ENCODE measurements at regions not wholly inside any gene's neighbourhood (a gene's known extent, or its start where the extent isn't known, plus 50 kb on each side); places are given as distances from the start of the nearest gene placed in this dataset.

DNA sequence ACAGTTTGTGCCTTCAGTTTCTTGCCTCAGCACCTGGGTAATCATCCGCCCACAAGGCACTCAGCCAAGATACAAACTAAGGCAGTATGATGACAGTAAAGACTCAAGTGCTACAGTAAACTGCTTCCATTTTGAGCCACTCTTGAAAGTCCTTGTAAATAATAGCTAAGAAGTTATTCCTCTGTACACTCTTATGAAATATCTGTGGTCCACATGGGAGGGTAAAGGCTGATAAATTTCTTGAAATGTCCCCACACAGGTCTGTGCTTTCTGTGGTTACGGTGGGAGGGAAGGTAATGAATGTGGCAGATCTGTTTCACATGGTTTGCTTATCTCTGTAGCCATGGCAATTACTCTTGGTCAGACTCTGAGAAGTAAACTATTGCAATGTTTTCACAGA is 551.0 kb upstream of the ZWINT start:
- H3K27ac ChIP-seq = no peak overlapping the region
- no peak for TF ChIP-seq ZFX (IDR thresholded peaks at IDR 0.05)
- TF ChIP-seq, protein P1, sequence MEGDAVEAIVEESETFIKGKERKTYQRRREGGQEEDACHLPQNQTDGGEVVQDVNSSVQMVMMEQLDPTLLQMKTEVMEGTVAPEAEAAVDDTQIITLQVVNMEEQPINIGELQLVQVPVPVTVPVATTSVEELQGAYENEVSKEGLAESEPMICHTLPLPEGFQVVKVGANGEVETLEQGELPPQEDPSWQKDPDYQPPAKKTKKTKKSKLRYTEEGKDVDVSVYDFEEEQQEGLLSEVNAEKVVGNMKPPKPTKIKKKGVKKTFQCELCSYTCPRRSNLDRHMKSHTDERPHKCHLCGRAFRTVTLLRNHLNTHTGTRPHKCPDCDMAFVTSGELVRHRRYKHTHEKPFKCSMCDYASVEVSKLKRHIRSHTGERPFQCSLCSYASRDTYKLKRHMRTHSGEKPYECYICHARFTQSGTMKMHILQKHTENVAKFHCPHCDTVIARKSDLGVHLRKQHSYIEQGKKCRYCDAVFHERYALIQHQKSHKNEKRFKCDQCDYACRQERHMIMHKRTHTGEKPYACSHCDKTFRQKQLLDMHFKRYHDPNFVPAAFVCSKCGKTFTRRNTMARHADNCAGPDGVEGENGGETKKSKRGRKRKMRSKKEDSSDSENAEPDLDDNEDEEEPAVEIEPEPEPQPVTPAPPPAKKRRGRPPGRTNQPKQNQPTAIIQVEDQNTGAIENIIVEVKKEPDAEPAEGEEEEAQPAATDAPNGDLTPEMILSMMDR (conservative IDR thresholded peaks at IDR 0.05) = no peak

DNA sequence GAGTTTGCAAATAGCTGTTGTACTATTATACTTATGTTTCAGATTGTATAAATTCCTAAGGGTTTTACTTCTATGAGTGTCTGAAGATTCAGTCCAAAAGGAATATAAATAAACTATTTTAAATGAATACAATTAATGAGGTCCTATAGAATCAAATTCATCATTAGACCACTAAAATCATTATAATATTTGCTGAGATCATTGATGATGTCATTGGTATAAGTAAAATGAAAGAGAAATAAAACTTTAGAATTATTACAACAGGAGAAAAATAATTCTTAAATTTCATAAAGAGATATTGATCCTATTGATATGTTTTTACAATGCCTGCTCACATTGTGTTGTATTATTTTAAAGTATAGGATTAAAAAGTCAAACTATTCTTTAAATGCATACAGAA is 544.0 kb upstream of the ZWINT start:
- no peak overlapping the region for H3K27ac ChIP-seq
- TF ChIP-seq ZFX (IDR thresholded peaks at IDR 0.05) = no peak
- TF ChIP-seq, protein P1 (conservative IDR thresholded peaks at IDR 0.05) = no peak

DNA sequence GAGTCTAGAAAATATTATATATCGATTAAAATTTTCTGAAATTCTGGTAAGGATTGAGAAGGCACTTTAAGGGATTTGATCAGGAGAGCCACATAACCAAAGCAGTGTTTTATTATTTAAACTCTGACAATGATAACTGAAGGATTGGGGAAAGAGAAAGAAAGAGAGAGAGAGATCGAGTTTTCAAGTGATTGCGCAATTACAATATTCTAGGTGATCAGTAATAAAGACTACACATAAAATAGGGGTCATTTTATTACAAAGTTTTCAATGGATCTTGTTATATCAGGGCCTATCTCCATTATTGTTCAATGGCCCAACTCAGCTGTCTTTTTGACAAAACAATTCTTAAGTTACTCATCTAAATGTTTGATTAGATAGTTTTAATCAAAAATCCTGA is 541.5 kb upstream of the ZWINT start:
- no peak overlapping the region for H3K27ac ChIP-seq
- TF ChIP-seq ZFX (IDR thresholded peaks at IDR 0.05) = no peak
- TF ChIP-seq, protein P1 (conservative IDR thresholded peaks at IDR 0.05) = no peak

DNA sequence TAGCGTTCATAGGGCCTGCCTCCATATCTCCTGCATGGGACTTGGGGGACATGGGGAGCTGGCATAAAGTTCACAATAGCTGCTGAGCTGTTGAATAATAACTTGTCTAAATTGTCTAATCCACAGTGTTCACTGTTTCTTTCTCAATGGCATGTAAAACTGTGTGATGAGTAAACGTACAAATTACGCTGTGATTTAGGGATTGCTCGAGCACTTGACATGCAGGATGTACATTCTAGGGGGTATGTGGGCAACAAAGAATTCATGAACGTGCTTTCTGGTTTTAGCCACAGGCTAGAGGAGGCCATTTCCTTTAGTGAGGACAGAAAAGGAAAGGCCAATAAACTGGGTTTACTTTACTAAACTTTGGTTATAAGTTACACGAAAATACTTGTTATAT is 534.2 kb upstream of the ZWINT start:
- H3K27ac ChIP-seq = no peak overlapping the region

DNA sequence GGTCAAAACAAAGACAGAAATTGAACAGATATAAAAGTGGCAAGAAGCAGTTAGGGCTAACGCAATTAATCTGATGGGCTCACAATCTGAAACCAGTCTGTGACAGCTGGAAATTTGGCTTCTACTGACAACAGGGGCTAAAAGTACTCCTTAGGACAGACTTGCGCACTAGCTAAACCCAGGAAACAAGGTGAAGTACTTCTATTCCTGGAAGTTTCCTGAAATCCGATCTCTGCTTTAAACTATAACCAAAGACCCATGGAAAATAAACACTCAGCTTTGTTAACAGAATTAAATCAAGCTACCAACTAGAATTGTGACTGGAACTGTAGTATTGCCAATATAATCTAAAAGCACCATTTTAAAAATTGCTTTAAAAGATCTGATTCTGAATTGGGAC is 520.2 kb upstream of the ZWINT start:
- TF ChIP-seq, protein P1 (conservative IDR thresholded peaks at IDR 0.05) = no peak
- TF ChIP-seq ZFX (IDR thresholded peaks at IDR 0.05) = no peak
- no peak overlapping the region for H3K27ac ChIP-seq

More for the DNA sequence above, 534.2 kb upstream of the ZWINT start:
- TF ChIP-seq, protein P1 (conservative IDR thresholded peaks at IDR 0.05) = no peak

DNA sequence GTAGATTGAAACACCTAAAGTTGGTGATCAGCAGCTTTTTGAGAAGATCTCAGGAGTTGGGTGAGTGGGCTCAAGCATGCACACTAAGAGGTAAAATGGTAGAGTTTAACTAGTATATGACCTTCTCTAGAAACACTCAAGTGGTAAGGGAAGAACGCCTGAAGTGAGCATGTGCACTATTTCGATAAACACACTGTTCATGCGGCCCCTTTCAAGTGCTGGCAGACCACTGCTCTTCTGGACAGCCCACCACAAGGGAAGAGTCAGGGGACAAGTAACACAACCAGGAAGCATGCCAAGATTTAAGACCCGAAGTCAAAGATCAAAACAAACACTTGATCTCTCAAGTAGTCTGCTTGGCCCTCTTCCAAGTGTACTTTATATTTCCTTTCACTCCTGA is 519.5 kb upstream of the ZWINT start:
- H3K27ac ChIP-seq = no peak overlapping the region
- TF ChIP-seq, protein P1 (conservative IDR thresholded peaks at IDR 0.05) = no peak
- TF ChIP-seq ZFX (IDR thresholded peaks at IDR 0.05) = no peak

DNA sequence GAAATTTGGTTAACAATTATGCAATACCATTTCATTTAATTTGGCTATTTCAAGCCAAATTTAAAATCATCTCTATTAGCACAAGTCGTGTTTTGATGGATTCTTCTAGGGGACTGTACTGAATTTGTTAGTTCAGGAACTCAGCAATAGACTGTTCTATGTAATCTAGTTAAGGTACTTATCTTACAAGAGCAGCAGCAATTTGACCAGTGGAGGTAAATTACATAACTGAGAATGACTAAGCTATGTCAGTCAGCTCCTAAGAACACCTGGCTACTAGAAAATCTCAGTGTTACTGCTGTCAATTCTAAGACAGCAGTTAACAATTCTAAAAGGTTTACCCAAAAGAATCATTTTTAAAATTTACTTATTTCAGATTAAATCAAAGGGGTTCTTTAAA is 513.9 kb upstream of the ZWINT start:
- no peak overlapping the region for H3K27ac ChIP-seq
- TF ChIP-seq ZFX (IDR thresholded peaks at IDR 0.05) = no peak
- TF ChIP-seq, protein P1 (conservative IDR thresholded peaks at IDR 0.05) = no peak
